ENCODE measurements at regions not wholly inside any gene's neighbourhood (a gene's known extent, or its start where the extent isn't known, plus 50 kb on each side); places are given as distances from the start of the nearest gene placed in this dataset.

DNA sequence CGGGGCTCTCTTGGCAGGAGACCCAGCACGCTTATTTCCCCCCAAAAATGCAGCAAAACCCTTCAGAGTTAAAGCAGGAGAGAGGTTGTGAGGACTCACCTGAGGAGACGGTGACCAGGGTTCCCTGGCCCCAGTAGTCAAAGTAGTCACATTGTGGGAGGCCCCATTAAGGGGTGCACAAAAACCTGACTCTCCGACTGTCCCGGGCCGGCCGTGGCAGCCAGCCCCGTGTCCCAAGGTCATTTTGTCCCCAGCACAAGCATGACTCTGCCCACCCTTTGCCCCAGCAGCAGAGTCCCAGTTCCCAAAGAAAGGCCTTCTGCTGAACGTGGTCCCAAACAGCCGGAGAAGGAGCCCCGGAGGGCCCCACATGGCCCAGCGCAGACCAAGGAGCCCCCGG lies 337.7 kb downstream of the TMEM121 start:
- Histone ChIP-seq H3K27ac (no peak overlapping the region), H3K4me3 (ENCODE audit: low read depth, low read length) (no peak overlapping the region), H3K36me3 (no peaks in the 10 kb centered on the region), H3K9me3 (ENCODE audit: severe bottlenecking) (no peaks in the 10 kb centered on the region), H3K27me3 (ENCODE audit: insufficient read depth, low read depth, severe bottlenecking) (peaks cover 81% of the 10 kb centered on the region)
- no peak for DNase-seq
- TF ChIP-seq, protein P1, sequence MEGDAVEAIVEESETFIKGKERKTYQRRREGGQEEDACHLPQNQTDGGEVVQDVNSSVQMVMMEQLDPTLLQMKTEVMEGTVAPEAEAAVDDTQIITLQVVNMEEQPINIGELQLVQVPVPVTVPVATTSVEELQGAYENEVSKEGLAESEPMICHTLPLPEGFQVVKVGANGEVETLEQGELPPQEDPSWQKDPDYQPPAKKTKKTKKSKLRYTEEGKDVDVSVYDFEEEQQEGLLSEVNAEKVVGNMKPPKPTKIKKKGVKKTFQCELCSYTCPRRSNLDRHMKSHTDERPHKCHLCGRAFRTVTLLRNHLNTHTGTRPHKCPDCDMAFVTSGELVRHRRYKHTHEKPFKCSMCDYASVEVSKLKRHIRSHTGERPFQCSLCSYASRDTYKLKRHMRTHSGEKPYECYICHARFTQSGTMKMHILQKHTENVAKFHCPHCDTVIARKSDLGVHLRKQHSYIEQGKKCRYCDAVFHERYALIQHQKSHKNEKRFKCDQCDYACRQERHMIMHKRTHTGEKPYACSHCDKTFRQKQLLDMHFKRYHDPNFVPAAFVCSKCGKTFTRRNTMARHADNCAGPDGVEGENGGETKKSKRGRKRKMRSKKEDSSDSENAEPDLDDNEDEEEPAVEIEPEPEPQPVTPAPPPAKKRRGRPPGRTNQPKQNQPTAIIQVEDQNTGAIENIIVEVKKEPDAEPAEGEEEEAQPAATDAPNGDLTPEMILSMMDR (IDR thresholded peaks at IDR 0.05; ENCODE audit: low read depth, low read length) = no peak

DNA sequence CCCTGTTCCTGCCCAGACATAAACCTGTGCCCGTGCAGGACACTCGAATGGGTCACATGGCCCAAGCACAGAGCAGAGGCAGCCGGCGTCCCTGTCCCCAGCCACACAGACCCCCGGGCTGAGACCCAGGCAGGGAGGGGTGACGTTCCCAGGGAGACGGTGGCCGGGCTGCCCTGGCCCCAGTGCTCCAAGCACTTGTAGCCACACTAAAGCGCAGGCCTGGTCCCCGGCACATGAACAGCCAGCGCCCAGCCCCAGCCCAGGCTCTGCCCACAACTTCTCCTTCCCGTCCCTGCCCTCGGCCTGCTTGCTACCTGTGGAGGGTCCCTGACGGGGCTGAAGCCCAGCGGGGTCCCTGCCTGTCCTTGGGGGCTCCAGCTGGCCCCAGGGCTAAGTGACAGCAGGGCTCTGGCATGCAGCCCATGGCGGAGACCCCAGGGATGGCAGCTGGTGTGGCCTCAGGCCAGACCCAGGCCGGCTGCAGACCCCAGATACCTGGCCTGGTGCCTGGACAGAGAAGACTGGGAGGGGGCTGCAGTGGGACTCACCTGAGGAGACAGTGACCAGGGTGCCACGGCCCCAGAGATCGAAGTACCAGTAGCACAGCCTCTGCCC lies 338.4 kb downstream of the TMEM121 start:
- DNase-seq = peak; percentile 2
- TF ChIP-seq, protein P1 (IDR thresholded peaks at IDR 0.05; ENCODE audit: low read depth, low read length) = no peak
- Histone ChIP-seq H3K4me3 (ENCODE audit: low read depth, low read length) (no peak overlapping the region), H3K27ac (no peak overlapping the region), H3K9me3 (ENCODE audit: severe bottlenecking) (no peaks in the 10 kb centered on the region), H3K27me3 (ENCODE audit: insufficient read depth, low read depth, severe bottlenecking) (peaks cover 88% of the 10 kb centered on the region), H3K36me3 (no peaks in the 10 kb centered on the region)

DNA sequence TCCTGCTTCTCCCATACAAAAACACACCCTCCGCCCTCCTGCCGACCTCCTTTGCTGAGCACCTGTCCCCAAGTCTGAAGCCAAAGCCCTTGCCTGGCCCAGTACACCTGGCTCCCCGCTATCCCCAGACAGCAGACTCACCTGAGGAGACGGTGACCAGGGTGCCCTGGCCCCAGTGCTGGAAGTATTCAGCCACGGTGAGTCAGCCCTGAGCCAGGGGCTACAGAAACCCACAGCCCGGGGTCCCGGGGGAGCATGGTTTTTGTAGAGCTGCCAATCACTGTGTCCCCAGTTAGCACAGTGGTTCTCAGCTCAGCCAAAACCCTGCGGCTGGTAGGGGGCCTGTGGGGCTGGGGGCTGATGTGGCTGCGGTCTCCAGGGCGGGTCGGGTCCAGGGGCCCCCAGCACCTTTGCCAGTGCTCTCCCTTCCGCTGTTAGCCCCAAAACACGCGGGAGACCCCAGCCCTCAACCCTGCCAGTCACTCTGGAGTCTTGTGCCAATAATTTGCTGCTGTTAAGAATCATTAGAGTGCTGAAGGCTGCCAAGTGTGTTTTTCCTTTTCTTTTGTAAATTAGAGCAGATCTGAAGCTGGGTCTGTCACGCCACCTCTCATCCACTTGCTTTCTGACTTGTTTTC lies 339.0 kb downstream of the TMEM121 start:
- DNase-seq = peak; percentile 4
- H3K27ac ChIP-seq = no peak overlapping the region
- no peak overlapping the region for H3K4me3 ChIP-seq (ENCODE audit: low read depth, low read length)
- H3K9me3 ChIP-seq (ENCODE audit: severe bottlenecking) = no peaks in the 10 kb centered on the region
- H3K27me3 ChIP-seq (ENCODE audit: insufficient read depth, low read depth, severe bottlenecking) = peaks cover 91% of the 10 kb centered on the region
- TF ChIP-seq, protein P1 (IDR thresholded peaks at IDR 0.05; ENCODE audit: low read depth, low read length) = no peak
- H3K36me3 ChIP-seq = no peaks in the 10 kb centered on the region

DNA sequence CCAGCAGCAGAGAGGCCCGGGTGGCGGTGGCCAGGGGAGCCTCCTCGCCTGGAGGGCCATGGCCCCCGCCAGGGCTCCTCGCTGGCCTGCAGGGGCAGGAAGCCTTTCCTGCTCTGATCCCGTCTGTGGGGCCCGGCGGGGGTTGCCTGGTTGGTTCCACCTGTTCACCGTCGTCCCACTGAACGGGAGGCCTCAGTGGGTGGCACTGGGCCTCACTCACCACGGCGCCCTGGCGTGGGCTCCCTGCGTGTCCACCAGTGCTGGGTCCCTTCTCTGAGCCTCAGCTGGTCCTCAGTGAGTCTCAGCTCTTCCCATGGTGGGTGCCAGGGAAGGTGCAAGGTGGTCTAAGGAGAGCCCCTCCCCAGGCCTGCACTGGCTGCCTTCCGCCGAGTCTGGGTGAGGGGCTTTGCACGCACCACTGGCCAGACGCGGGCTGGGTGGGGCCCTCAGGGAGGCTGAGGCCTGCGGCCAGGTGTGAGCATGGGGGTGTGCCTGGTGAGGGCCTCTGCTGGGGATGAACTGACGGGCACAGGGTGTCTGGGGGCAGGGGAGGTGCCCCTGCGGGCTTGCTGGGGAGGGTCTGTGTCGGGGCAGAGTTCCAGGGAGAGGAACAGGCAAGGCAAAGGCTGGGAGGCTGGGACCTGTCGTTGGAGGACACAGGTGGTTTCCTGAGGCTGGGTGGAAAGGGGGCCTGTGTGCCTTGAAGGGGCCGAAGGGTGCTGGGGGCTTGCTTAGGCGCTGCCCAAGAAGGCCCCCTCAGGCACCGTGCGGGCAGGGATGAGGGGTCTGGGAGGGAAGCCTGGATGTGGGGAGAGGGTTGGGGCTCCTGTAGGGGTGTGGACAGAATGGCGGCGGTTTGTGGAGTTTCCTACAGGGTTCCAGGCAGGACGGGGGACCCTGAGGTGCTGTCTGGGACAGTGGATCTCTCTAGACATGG lies 339.8 kb downstream of the TMEM121 start:
- H3K36me3 ChIP-seq = no peaks in the 10 kb centered on the region
- H3K9me3 ChIP-seq (ENCODE audit: severe bottlenecking) = no peaks in the 10 kb centered on the region
- TF ChIP-seq, protein P1 (IDR thresholded peaks at IDR 0.05; ENCODE audit: low read depth, low read length) = no peak
- no peak overlapping the region for H3K27ac ChIP-seq
- no peak overlapping the region for H3K4me3 ChIP-seq (ENCODE audit: low read depth, low read length)
- DNase-seq = peak; percentile 4
- H3K27me3 ChIP-seq (ENCODE audit: insufficient read depth, low read depth, severe bottlenecking) = peaks cover 87% of the 10 kb centered on the region

DNA sequence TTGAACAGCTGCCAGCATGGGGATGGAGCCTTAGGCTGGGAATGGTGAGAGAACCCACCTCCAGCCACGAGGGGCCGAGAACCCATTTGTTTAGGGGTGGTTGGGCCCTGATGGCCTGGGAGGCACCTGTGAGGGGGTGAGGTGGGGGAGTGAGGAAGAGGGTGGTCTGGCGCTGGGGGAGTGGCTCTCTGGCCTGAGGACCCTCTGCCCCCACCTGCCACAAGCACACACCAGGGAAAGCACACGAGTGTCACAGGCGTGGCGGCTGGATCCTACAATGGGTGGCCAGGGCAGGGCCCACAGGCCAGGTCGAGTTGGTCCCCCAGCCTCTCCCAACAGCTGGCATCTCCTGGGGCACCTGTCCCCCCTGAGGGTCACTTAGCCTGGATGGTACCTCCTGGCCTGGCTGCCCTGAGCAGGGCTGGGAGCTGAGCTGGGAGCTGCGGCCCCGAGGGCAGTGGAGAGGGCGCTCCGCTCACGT lies 340.5 kb downstream of the TMEM121 start:
- no peak overlapping the region for H3K27ac ChIP-seq
- no peak overlapping the region for H3K4me3 ChIP-seq (ENCODE audit: low read depth, low read length)
- TF ChIP-seq, protein P1 (IDR thresholded peaks at IDR 0.05; ENCODE audit: low read depth, low read length) = no peak
- peak; percentile 0 for DNase-seq
- H3K36me3 ChIP-seq = no peaks in the 10 kb centered on the region
- no peaks in the 10 kb centered on the region for H3K9me3 ChIP-seq (ENCODE audit: severe bottlenecking)
- H3K27me3 ChIP-seq (ENCODE audit: insufficient read depth, low read depth, severe bottlenecking) = peaks cover 82% of the 10 kb centered on the region
